ENCODE measurements at regions not wholly inside any gene's neighbourhood (a gene's known extent, or its start where the extent isn't known, plus 50 kb on each side); places are given as distances from the start of the nearest gene placed in this dataset.

GRCh38 chr12:102685841-102686240 is 205.5 kb upstream of the IGF1 start:
- TF ChIP-seq POLR2AphosphoS5 (IDR thresholded peaks at IDR 0.05) = no peak
- TF ChIP-seq EP300 (IDR thresholded peaks at IDR 0.05; ENCODE audit: low read depth) = no peak
- no peak for TF ChIP-seq CTCF (IDR thresholded peaks at IDR 0.05)
- TF ChIP-seq POLR2A (IDR thresholded peaks at IDR 0.05) = no peak
- Histone ChIP-seq H3K27me3 (no peaks in the 10 kb centered on the region), H3K27ac (no peak overlapping the region), H3K36me3 (no peaks in the 10 kb centered on the region), H3K4me3 (no peak overlapping the region), H3K4me1 (no peaks in the 10 kb centered on the region), H3K9me3 (no peaks in the 10 kb centered on the region)
- WGBS, 2 donors (ENCODE audit: low coverage in 1 of 2) = 76 to 84% methylated on average over 2 to 4 of the region's 4 CpGs
- DNase-seq = no peak
- intact Hi-C loops (cut with DNase I; ENCODE audit: low total_unique reads) (no loop called here), in situ Hi-C loops (cut with MboI; ENCODE audit: low pct_ligation_motif_present in 1 of 4, low pct_unique_long_range_greater_than_20kb in 1 of 4, low sequenced_read_pairs in 3 of 4) (no loop called here)

GRCh38 chr12:102685172-102685571 is 204.8 kb upstream of the IGF1 start:
- 82 to 88% methylated on average over 2 of the region's 2 CpGs for WGBS, 2 donors (ENCODE audit: low coverage in 1 of 2)
- in situ Hi-C loops (cut with MboI; ENCODE audit: low pct_ligation_motif_present in 1 of 4, low pct_unique_long_range_greater_than_20kb in 1 of 4, low sequenced_read_pairs in 3 of 4) = no loop called here
- TF ChIP-seq CTCF (IDR thresholded peaks at IDR 0.05) (no peak), POLR2A (IDR thresholded peaks at IDR 0.05) (no peak), EP300 (IDR thresholded peaks at IDR 0.05; ENCODE audit: low read depth) (no peak), POLR2AphosphoS5 (IDR thresholded peaks at IDR 0.05) (no peak)

GRCh38 chr12:102682366-102683289 is 202.3 kb upstream of the IGF1 start:
- no peak for DNase-seq
- intact Hi-C loops (cut with DNase I; ENCODE audit: low total_unique reads) (no loop called here), in situ Hi-C loops (cut with MboI; ENCODE audit: low pct_ligation_motif_present in 1 of 4, low pct_unique_long_range_greater_than_20kb in 1 of 4, low sequenced_read_pairs in 3 of 4) (no loop called here)
- TF ChIP-seq POLR2A (IDR thresholded peaks at IDR 0.05) (no peak), CTCF (IDR thresholded peaks at IDR 0.05) (no peak), EP300 (IDR thresholded peaks at IDR 0.05; ENCODE audit: low read depth) (no peak), POLR2AphosphoS5 (IDR thresholded peaks at IDR 0.05) (no peak)
- no peak overlapping the region for H3K27ac ChIP-seq
- no peaks in the 10 kb centered on the region for H3K27me3 ChIP-seq
- no peaks in the 10 kb centered on the region for H3K9me3 ChIP-seq
- WGBS, 2 donors (ENCODE audit: low coverage in 1 of 2) = 59 to 78% methylated on average over 1 to 2 of the region's 2 CpGs
- no peaks in the 10 kb centered on the region for H3K36me3 ChIP-seq
- H3K4me1 ChIP-seq = no peaks in the 10 kb centered on the region
- no peak overlapping the region for H3K4me3 ChIP-seq

More at GRCh38 chr12:102685172-102685571, 204.8 kb upstream of the IGF1 start:
- intact Hi-C loops (cut with DNase I; ENCODE audit: low total_unique reads) = no loop called here
- Histone ChIP-seq H3K4me3 (no peak overlapping the region), H3K36me3 (no peaks in the 10 kb centered on the region), H3K4me1 (no peaks in the 10 kb centered on the region), H3K9me3 (no peaks in the 10 kb centered on the region), H3K27ac (no peak overlapping the region), H3K27me3 (no peaks in the 10 kb centered on the region)
- no peak for DNase-seq

- TF ChIP-seq POLR2AphosphoS5 (IDR thresholded peaks at IDR 0.05) (no peak), CTCF (IDR thresholded peaks at IDR 0.05) (no peak), EP300 (IDR thresholded peaks at IDR 0.05; ENCODE audit: low read depth) (no peak), POLR2A (IDR thresholded peaks at IDR 0.05) (no peak)
- H3K4me3 ChIP-seq = no peak overlapping the region
- DNase-seq = no peak
- H3K27me3 ChIP-seq = no peaks in the 10 kb centered on the region
- in situ Hi-C loops (cut with MboI; ENCODE audit: low pct_ligation_motif_present in 1 of 4, low pct_unique_long_range_greater_than_20kb in 1 of 4, low sequenced_read_pairs in 3 of 4) = no loop called here
- H3K4me1 ChIP-seq = no peaks in the 10 kb centered on the region
- no peaks in the 10 kb centered on the region for H3K36me3 ChIP-seq
- no peak overlapping the region for H3K27ac ChIP-seq
- H3K9me3 ChIP-seq = no peaks in the 10 kb centered on the region
- intact Hi-C loops (cut with DNase I; ENCODE audit: low total_unique reads) = no loop called here
Observed at GRCh38 chr12:102681747-102682146, 201.4 kb upstream of the IGF1 start.
